ENCODE measurements at regions not wholly inside any gene's neighbourhood (a gene's known extent, or its start where the extent isn't known, plus 50 kb on each side); places are given as distances from the start of the nearest gene placed in this dataset.

DNA sequence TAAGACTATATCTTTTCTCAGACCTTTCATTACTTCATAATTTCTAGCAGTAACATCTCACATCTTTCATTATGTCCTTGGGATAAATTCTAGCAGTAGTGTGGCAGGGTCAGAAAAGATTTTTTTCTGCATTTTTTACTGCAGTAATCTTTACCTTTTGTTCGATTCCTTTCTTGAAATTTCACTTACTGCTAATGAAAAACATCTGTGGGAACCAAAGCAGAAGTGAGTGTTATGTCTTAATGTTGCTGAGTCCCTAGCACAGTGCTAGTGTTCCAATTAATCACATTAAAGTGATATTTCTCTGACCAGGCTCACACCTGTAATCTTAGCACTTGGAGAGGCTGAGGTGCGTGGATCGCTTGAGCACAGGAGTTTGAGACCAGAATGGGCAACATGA lies 123.6 kb downstream of the EHF start:
- H3K4me3 ChIP-seq (ENCODE audit: low read depth, low read length), result no peak overlapping the region
- H3K36me3 ChIP-seq (replicated peaks), result no peaks in the 10 kb centered on the region
- in situ Hi-C loops (cut with HindIII; ENCODE audit: low pct_ligation_motif_present, low sequenced_read_pairs), result no loop called here
- H3K27ac ChIP-seq, result no peak overlapping the region
- DNase-seq, result no peak
- no peak for TF ChIP-seq CTCF (IDR thresholded peaks at IDR 0.05; ENCODE audit: low read depth, low read length, missing control alignments)
- H3K27me3 ChIP-seq (replicated peaks), result peaks cover 2% of the 10 kb centered on the region

GRCh38 chr11:34738237-34738636 lies 117.3 kb downstream of the EHF start:
- no peak for DNase-seq
- Histone ChIP-seq H3K4me3 (ENCODE audit: low read depth, low read length) (no peak overlapping the region), H3K27ac (no peak overlapping the region), H3K27me3 (replicated peaks) (peaks cover 2% of the 10 kb centered on the region), H3K36me3 (replicated peaks) (no peaks in the 10 kb centered on the region)
- in situ Hi-C loops (cut with HindIII; ENCODE audit: low pct_ligation_motif_present, low sequenced_read_pairs), result no loop called here
- TF ChIP-seq CTCF (IDR thresholded peaks at IDR 0.05; ENCODE audit: low read depth, low read length, missing control alignments), result no peak

- no peaks in the 10 kb centered on the region for H3K27me3 ChIP-seq (replicated peaks)
- TF ChIP-seq CTCF (IDR thresholded peaks at IDR 0.05; ENCODE audit: low read depth, low read length, missing control alignments), result no peak
- no peaks in the 10 kb centered on the region for H3K36me3 ChIP-seq (replicated peaks)
- in situ Hi-C loops (cut with HindIII; ENCODE audit: low pct_ligation_motif_present, low sequenced_read_pairs), result no loop called here
- H3K4me3 ChIP-seq (ENCODE audit: low read depth, low read length), result no peak overlapping the region
- DNase-seq, result no peak
- H3K27ac ChIP-seq, result no peak overlapping the region
These were observed 111.9 kb downstream of the EHF start for GRCh38 chr11:34732831-34733230.

GRCh38 chr11:34731603-34732002 lies 110.7 kb downstream of the EHF start:
- no peaks in the 10 kb centered on the region for H3K36me3 ChIP-seq (replicated peaks)
- no peak for TF ChIP-seq CTCF (IDR thresholded peaks at IDR 0.05; ENCODE audit: low read depth, low read length, missing control alignments)
- in situ Hi-C loops (cut with HindIII; ENCODE audit: low pct_ligation_motif_present, low sequenced_read_pairs), result no loop called here
- no peak for DNase-seq
- H3K27me3 ChIP-seq (replicated peaks), result no peaks in the 10 kb centered on the region
- H3K27ac ChIP-seq, result no peak overlapping the region
- no peak overlapping the region for H3K4me3 ChIP-seq (ENCODE audit: low read depth, low read length)

- TF ChIP-seq CTCF (IDR thresholded peaks at IDR 0.05; ENCODE audit: low read depth, low read length, missing control alignments), result no peak
- no peak for DNase-seq
- in situ Hi-C loops (cut with HindIII; ENCODE audit: low pct_ligation_motif_present, low sequenced_read_pairs), result no loop called here
- no peak overlapping the region for H3K4me3 ChIP-seq (ENCODE audit: low read depth, low read length)
- H3K27ac ChIP-seq, result no peak overlapping the region
- no peaks in the 10 kb centered on the region for H3K27me3 ChIP-seq (replicated peaks)
- no peaks in the 10 kb centered on the region for H3K36me3 ChIP-seq (replicated peaks)
These were observed 109.8 kb downstream of the EHF start for GRCh38 chr11:34730544-34731295.

DNA sequence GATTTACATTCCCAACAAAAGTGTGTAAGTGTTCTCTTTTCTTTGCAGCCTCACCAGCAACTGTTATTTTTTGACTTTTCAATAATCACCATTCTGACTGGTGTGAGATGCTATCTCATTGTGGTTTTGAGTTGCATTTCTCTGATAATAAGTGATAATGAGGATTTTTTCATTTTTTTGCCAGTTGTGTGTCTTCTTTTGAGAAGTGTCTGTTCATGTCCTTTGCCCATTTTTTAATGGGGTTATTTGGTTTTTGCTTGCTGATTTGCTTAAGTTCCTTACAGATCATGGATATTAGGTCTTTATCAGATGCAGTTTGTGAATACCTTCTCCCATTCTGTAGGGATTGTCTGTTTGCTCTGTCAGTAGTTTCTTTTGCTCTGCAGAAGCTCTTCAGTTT lies 107.7 kb downstream of the EHF start:
- in situ Hi-C loops (cut with HindIII; ENCODE audit: low pct_ligation_motif_present, low sequenced_read_pairs), result no loop called here
- Histone ChIP-seq H3K36me3 (replicated peaks) (no peaks in the 10 kb centered on the region), H3K27me3 (replicated peaks) (no peaks in the 10 kb centered on the region), H3K27ac (no peak overlapping the region), H3K4me3 (ENCODE audit: low read depth, low read length) (no peak overlapping the region)
- no peak for TF ChIP-seq CTCF (IDR thresholded peaks at IDR 0.05; ENCODE audit: low read depth, low read length, missing control alignments)
- no peak for DNase-seq

All from brain microvascular endothelial cell (primary cell).